H1 (cell line): ENCODE measurements at regions not wholly inside any gene's neighbourhood (a gene's known extent, or its start where the extent isn't known, plus 50 kb on each side); places are given as distances from the start of the nearest gene placed in this dataset.

Experiments used
- CTCF ChIA-PET: fragments of 300-600 bp; sonication (Branson Sonifier 250); formaldehyde crosslinking; loops from one replicate; lab custom pipeline; 2021; ENCODE audit not compliant: partially characterized antibody; lab: Charles Lee
- POLR2A ChIA-PET: fragments of 300-600 bp; sonication (Branson Sonifier 250); formaldehyde crosslinking; loops from one replicate; lab custom pipeline; 2021; ENCODE audit warnings: inconsistent platforms; ENCODE audit not compliant: partially characterized antibody; lab: Charles Lee
- DNase-seq, 2 experiments: peaks; one replicate each; pipeline versions ENCODE4 v3.0.0 to v3.0.0-alpha.2; 2010 to 2022; ENCODE audit warnings: low spot score in 2 of 2, low read depth in 1 of 2, mixed read lengths in 1 of 2
- FAIRE-seq: peaks from 2 replicates; lab custom pipeline; 2011; peaks lifted over from hg19 to GRCh38; lab: Jason Lieb, UNC
- H2AFZ ChIP-seq: 2 replicates; pipeline ENCODE4 v1.8.1; 2012; ENCODE audit warnings: low read length, inconsistent platforms
- H2AK5ac ChIP-seq: 2 replicates; pipeline ENCODE4 v1.6.1; 2013; ENCODE audit warnings: low read depth, low read length
- H2BK120ac ChIP-seq: replicated peaks from 2 replicates; pipeline ENCODE3; 2013; ENCODE audit warnings: low read depth, low read length, inconsistent platforms
- H2BK12ac ChIP-seq: 2 replicates; pipeline ENCODE4 v1.6.1; 2013; ENCODE audit warnings: low read depth, low read length
- H2BK15ac ChIP-seq: 2 replicates; pipeline ENCODE4 v1.6.1; 2013; ENCODE audit warnings: low read length
- H2BK20ac ChIP-seq: 2 replicates; pipeline ENCODE4 v1.6.1; 2013; ENCODE audit warnings: low read length
- H2BK5ac ChIP-seq: 2 replicates; pipeline ENCODE4 v1.6.1; 2013; ENCODE audit warnings: low read depth, low read length
- H3K14ac ChIP-seq: 2 replicates; pipeline ENCODE4 v1.6.1; 2013; ENCODE audit warnings: inconsistent platforms; ENCODE audit not compliant: insufficient read length
- H3K18ac ChIP-seq: 2 replicates; pipeline ENCODE4 v1.6.1; 2013; ENCODE audit warnings: low read length; ENCODE audit errors: extremely low read depth
- H3K23ac ChIP-seq: 2 replicates; pipeline ENCODE4 v1.6.1; 2013; ENCODE audit warnings: inconsistent platforms; ENCODE audit not compliant: insufficient read length
- H3K23me2 ChIP-seq: 2 replicates; pipeline ENCODE4 v1.6.1; 2013; ENCODE audit warnings: low read depth, low read length
- H3K27ac ChIP-seq: 2 replicates; pipeline ENCODE4 v1.6.1; 2011; ENCODE audit warnings: low read depth, low read length, inconsistent platforms
- H3K27me3 ChIP-seq, 4 experiments: replicated peaks in 1 of 4; 1 replicate in 1 of 4; 2 replicates in 3 of 4; pipeline versions ENCODE4 v1.6.1 to v1.8.1; 2011 to 2013; ENCODE audit warnings: low read length in 3 of 4, mild to moderate bottlenecking in 3 of 4, inconsistent platforms in 2 of 4, mixed read lengths in 2 of 4, moderate library complexity in 1 of 4; ENCODE audit not compliant: control insufficient read depth in 3 of 4, insufficient read depth in 3 of 4; ENCODE audit errors: extremely low read depth in 1 of 4
- H3K36me3 ChIP-seq, 4 experiments: 2 replicates each; pipeline versions ENCODE4 v1.6.1 to v1.8.1; 2011 to 2013; ENCODE audit warnings: mild to moderate bottlenecking in 4 of 4, low read length in 3 of 4, moderate library complexity in 2 of 4, control low read depth in 1 of 4, inconsistent platforms in 1 of 4; ENCODE audit not compliant: insufficient read depth in 4 of 4, control insufficient read depth in 2 of 4
- H3K4ac ChIP-seq: replicated peaks from 2 replicates; pipeline ENCODE3; 2013; ENCODE audit warnings: low read length, low read depth, mixed read lengths, inconsistent platforms; ENCODE audit not compliant: insufficient read length
- H3K4me1 ChIP-seq, 4 experiments: replicated peaks in 1 of 4; 1 replicate in 1 of 4; 2 replicates in 3 of 4; pipeline versions ENCODE4 v1.6.1 to v1.8.1; 2011 to 2013; ENCODE audit warnings: low read length in 3 of 4, inconsistent platforms in 2 of 4, mixed read lengths in 1 of 4; ENCODE audit not compliant: insufficient read depth in 4 of 4, control insufficient read depth in 3 of 4
- H3K4me2 ChIP-seq, 2 experiments: 2 replicates each; pipeline versions ENCODE4 v1.6.1 to v1.8.1; 2011 to 2013; ENCODE audit warnings: low read depth in 2 of 2, low read length in 2 of 2, control low read depth in 1 of 2, inconsistent platforms in 1 of 2, mild to moderate bottlenecking in 1 of 2; ENCODE audit not compliant: insufficient read depth in 1 of 2
- H3K4me3 ChIP-seq, 4 experiments: fragments of 200-600, 300-600 bp in 1 of 4; sonication (generic), shearing (Covaris generic), sonication (Bioruptor Twin) in 1 of 4; 2 replicates each; pipeline versions ENCODE4 v1.5.1 to v1.8.1; 2011 to 2016; ENCODE audit warnings: low read length in 4 of 4, low read depth in 3 of 4, control low read depth in 2 of 4, inconsistent platforms in 2 of 4, mild to moderate bottlenecking in 2 of 4, mixed read lengths in 1 of 4, moderate library complexity in 1 of 4; ENCODE audit not compliant: insufficient read depth in 2 of 4; ENCODE audit errors: extremely low read depth in 1 of 4
- H3K56ac ChIP-seq: replicated peaks from 2 replicates; pipeline ENCODE3; 2013; ENCODE audit warnings: low read depth, mild to moderate bottlenecking, mixed read lengths, low read length, inconsistent platforms; ENCODE audit not compliant: insufficient read length
- H3K79me1 ChIP-seq: 2 replicates; pipeline ENCODE4 v1.6.1; 2013; ENCODE audit warnings: low read depth, low read length, control low read depth
- H3K79me2 ChIP-seq, 2 experiments: 2 replicates each; pipeline versions ENCODE4 v1.6.1 to v1.8.1; 2012 to 2013; ENCODE audit warnings: low read length in 2 of 2, mild to moderate bottlenecking in 2 of 2, inconsistent platforms in 1 of 2; ENCODE audit not compliant: insufficient read depth in 2 of 2, control insufficient read depth in 1 of 2
- H3K9ac ChIP-seq, 4 experiments: replicated peaks in 1 of 4; 1 replicate in 1 of 4; 2 replicates in 3 of 4; pipeline versions ENCODE4 v1.6.1 to v1.8.1; 2011 to 2013; ENCODE audit warnings: low read depth in 3 of 4, low read length in 3 of 4, control low read depth in 2 of 4, mild to moderate bottlenecking in 2 of 4, moderate library complexity in 2 of 4, inconsistent platforms in 1 of 4; ENCODE audit errors: extremely low read depth in 1 of 4
- H3K9me3 ChIP-seq, 2 experiments: 2 replicates each; pipeline versions ENCODE4 v1.6.1 to v1.8.1; 2012 to 2013; ENCODE audit warnings: mild to moderate bottlenecking in 2 of 2, moderate library complexity in 2 of 2, control low read depth in 1 of 2, inconsistent platforms in 1 of 2, low read depth in 1 of 2, low read length in 1 of 2, mixed read lengths in 1 of 2; ENCODE audit not compliant: insufficient read depth in 2 of 2
- H4K20me1 ChIP-seq, 2 experiments: replicated peaks in 1 of 2; 2 replicates each; pipeline versions ENCODE3 to v1.8.1; 2011 to 2013; ENCODE audit warnings: inconsistent platforms in 2 of 2, low read length in 2 of 2, mild to moderate bottlenecking in 1 of 2; ENCODE audit not compliant: insufficient read depth in 2 of 2, control insufficient read depth in 1 of 2
- H4K5ac ChIP-seq: 2 replicates; pipeline ENCODE4 v1.6.1; 2013; ENCODE audit warnings: low read length, low read depth, mixed read lengths, inconsistent platforms; ENCODE audit not compliant: insufficient read length
- H4K8ac ChIP-seq: 2 replicates; pipeline ENCODE4 v1.8.0; 2013; ENCODE audit warnings: mild to moderate bottlenecking, moderate library complexity, low read length, inconsistent platforms; ENCODE audit not compliant: insufficient read depth; ENCODE audit errors: extremely low read depth
- H4K91ac ChIP-seq: replicated peaks from 2 replicates; pipeline ENCODE3; 2013; ENCODE audit warnings: low read length, mixed read lengths, inconsistent platforms; ENCODE audit not compliant: insufficient read length
- CHD1 ChIP-seq: IDR thresholded peaks from 2 replicates; pipeline ENCODE4 v1.6.1; 2012; ENCODE audit warnings: low read depth, low read length, improper control_type of control experiment
- EGR1 ChIP-seq: IDR thresholded peaks from 2 replicates; pipeline ENCODE4 v1.6.1; 2011; ENCODE audit warnings: low read depth, low read length, borderline replicate concordance
- KDM5A ChIP-seq: fragments of 200-600 bp; IDR thresholded peaks from 2 replicates; pipeline ENCODE4 v1.7.1; 2012; ENCODE audit warnings: mild to moderate bottlenecking, low read length, inconsistent platforms, mixed read lengths
- MAX ChIP-seq: IDR thresholded peaks from 2 replicates; pipeline ENCODE4 v1.6.1; 2012; ENCODE audit warnings: inconsistent platforms
- NANOG ChIP-seq: IDR thresholded peaks from 2 replicates; pipeline ENCODE4 v1.6.1; 2011; ENCODE audit warnings: low read length, low read depth, mild to moderate bottlenecking, inconsistent platforms; ENCODE audit not compliant: insufficient read depth, poor library complexity, severe bottlenecking
- RAD21 ChIP-seq, 2 experiments: IDR thresholded peaks in 1 of 2; conservative IDR thresholded peaks in 1 of 2; 2 replicates each; pipeline ENCODE4 v1.6.1; 2011; ENCODE audit warnings: low read depth in 2 of 2, low read length in 2 of 2, improper control_type of control experiment in 1 of 2, inconsistent platforms in 1 of 2, mild to moderate bottlenecking in 1 of 2, moderate library complexity in 1 of 2
- SP2 ChIP-seq: IDR thresholded peaks from 2 replicates; pipeline ENCODE4 v1.6.1; 2012; ENCODE audit warnings: mild to moderate bottlenecking, low read length, inconsistent platforms
- TAF7 ChIP-seq: optimal IDR thresholded peaks from 2 replicates; pipeline ENCODE3; 2011; ENCODE audit warnings: low read depth, mild to moderate bottlenecking, inconsistent platforms, low read length, moderate library complexity, borderline replicate concordance
- TBP ChIP-seq: IDR thresholded peaks from 2 replicates; pipeline ENCODE4 v1.6.1; 2011; ENCODE audit warnings: low read depth, low read length, improper control_type of control experiment
- TCF12 ChIP-seq: IDR thresholded peaks from 2 replicates; pipeline ENCODE4 v1.6.1; 2011; ENCODE audit warnings: low read depth, mild to moderate bottlenecking, low read length
- WGBS, 2 experiments: shearing (Covaris generic) in 1 of 2; methylation state at CpG; one replicate each; pipeline versions ENCODE4 v1.1.6 to v1.1.7; 2013 to 2015; ENCODE audit warnings: low lambda C conversion rate in 2 of 2, mixed read lengths in 2 of 2, inconsistent platforms in 1 of 2, low coverage in 1 of 2, missing lambda C conversion rate in 1 of 2; ENCODE audit not compliant: insufficient replicate concordance in 2 of 2, insufficient coverage in 1 of 2, insufficient read length in 1 of 2; ENCODE audit errors: extremely low coverage in 1 of 2, missing lambda C conversion rate in 1 of 2; 5-methylcytosine and 5-hydroxymethylcytosine counted together

GRCh38 chr13:58191754-58192153, 560.2 kb downstream of the PCDH17 start:
- 100% methylated on average over 1 of the region's 1 CpG; no CpG with 5 or more reads in 1 of the 2 experiments for WGBS, 2 experiments

More at GRCh38 chr13:58191754-58192153, 560.2 kb downstream of the PCDH17 start:
- H4K20me1 ChIP-seq: no peaks in the 10 kb centered on the region
- no peak overlapping the region for H2BK12ac ChIP-seq
- no peaks in the 10 kb centered on the region for H3K79me2 ChIP-seq
- no peak overlapping the region for H4K91ac ChIP-seq
- no peaks in the 10 kb centered on the region for H3K36me3 ChIP-seq
- H2BK120ac ChIP-seq: no peak overlapping the region
- no peak overlapping the region for H2BK15ac ChIP-seq
- peaks cover 0 to 1% (median 0%) of the 10 kb centered on the region in 4 experiments; a peak in 1 of 7 replicates for H3K27me3 ChIP-seq
- H3K9me3 ChIP-seq: no peaks in the 10 kb centered on the region
- H3K23me2 ChIP-seq: no peaks in the 10 kb centered on the region
- POLR2A ChIA-PET: no interaction called here
- DNase-seq (no peak), FAIRE-seq (no peak)
- H2BK5ac ChIP-seq: no peak overlapping the region
- H3K9ac ChIP-seq: no peak overlapping the region
- H3K4ac ChIP-seq: no peak overlapping the region
- H2BK20ac ChIP-seq: no peak overlapping the region
- CTCF ChIA-PET: no interaction called here
- H3K18ac ChIP-seq: no peak overlapping the region
- no peak overlapping the region for H3K56ac ChIP-seq
- no peak overlapping the region for H2AK5ac ChIP-seq
- no peak overlapping the region for H4K8ac ChIP-seq
- no peaks in the 10 kb centered on the region for H3K79me1 ChIP-seq
- no peak overlapping the region for H3K14ac ChIP-seq
- TF ChIP-seq TCF12: no peak
- TF ChIP-seq EGR1: no peak
- no peak for TF ChIP-seq CHD1
- no peak for TF ChIP-seq NANOG
- no peak for TF ChIP-seq TBP
- TF ChIP-seq SP2: no peak
- no peak for TF ChIP-seq TAF7
- TF ChIP-seq RAD21 (IDR thresholded peaks at IDR 0.05 in 1 of 2, conservative IDR thresholded peaks at IDR 0.05 in 1 of 2; ENCODE audit: low read depth in 2 of 2, low read length in 2 of 2): no peak
- no peak for TF ChIP-seq MAX
- no peak for TF ChIP-seq KDM5A
- no peak overlapping the region for H2AFZ ChIP-seq
- H3K27ac ChIP-seq: no peak overlapping the region
- H3K4me3 ChIP-seq: no peak overlapping the region
- no peaks in the 10 kb centered on the region for H3K4me1 ChIP-seq
- H3K4me2 ChIP-seq: no peak overlapping the region
- no peak overlapping the region for H4K5ac ChIP-seq
- H3K23ac ChIP-seq: no peak overlapping the region
